HG03354 (cell line): ENCODE measurements at regions not wholly inside any gene's neighbourhood (a gene's known extent, or its start where the extent isn't known, plus 50 kb on each side); places are given as distances from the start of the nearest gene placed in this dataset.
"Not testable (repeated sequence)": the region's sequence is repeated elsewhere in the genome, so short reads cannot be mapped to it uniquely, and the experiment has no call there.

Experiments
- ATAC-seq: cut with Tn5 transposase; IDR thresholded peaks from one replicate; pipeline ENCODE4 v1.9.1; 2021; ENCODE audit warnings: mild to moderate bottlenecking; ENCODE audit not compliant: unreplicated experiment, poor library complexity, severe bottlenecking

DNA sequence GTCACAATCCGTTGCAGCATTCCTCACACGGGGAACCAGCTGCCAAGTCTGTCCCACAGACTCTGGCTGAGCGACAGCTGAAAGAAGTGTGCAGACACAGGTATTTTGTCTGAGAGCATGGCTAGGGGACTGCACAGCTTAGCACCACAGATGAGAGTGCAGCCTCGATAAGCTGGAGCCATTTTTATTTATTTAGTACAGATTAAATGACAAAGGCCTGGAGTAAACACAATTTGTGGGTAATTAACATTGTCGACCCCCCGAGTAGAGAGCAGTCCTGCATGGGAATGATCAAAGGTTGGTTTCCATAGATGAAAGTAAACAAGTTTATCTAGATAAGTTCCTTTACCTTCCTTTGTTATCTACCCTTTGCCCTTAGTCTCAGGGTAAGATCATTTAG is 836.2 kb downstream of the DACH1 start:
- ATAC-seq = no peak

DNA sequence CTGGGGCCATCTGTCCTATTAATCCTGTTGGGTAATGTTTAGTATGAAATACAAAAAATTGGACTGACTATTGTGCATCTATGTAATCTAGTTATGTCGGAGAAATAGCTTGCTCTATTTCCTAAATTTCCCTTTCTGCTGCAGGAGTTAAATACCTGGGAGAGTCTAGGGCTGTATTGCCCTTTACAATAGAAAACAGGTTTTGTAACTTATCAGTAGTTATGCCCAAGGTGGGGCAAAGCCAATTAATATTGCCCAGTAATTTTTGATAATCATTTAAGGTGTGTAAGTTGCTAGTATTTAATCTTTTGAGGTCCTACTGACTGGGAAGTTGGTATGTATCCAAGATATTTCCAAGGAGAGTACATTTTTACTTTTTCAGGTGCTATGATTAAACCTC is 838.1 kb downstream of the DACH1 start:
- no peak for ATAC-seq

DNA sequence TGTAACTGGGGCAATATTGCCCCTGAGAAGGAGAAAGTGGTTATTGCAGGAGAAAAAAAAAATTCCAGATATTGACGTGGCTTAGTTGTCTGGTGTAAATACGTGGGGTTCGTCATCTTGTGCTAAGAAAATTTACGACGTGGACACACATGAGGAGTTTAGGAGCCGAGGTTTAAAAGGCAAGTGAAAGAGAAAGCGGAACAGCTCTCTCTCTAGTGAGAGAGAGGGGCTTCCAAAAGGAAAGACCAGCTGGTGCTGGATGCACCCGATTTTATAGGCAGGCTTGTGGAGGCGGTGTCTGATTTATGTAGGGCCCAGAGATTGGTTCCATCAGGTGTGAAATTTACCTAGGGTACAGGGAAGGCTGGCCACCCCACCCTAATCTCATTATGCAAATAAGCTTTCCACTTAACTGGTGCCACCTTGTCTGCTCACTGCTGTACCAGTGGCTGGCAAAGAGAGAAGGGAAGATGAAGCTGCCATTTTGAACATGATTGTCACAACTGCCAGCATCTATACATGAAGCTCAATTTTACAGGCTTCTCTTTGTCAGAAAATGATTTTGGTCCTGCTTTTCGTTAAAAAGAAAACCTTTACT is 845.1 kb downstream of the DACH1 start:
- no peak for ATAC-seq

DNA sequence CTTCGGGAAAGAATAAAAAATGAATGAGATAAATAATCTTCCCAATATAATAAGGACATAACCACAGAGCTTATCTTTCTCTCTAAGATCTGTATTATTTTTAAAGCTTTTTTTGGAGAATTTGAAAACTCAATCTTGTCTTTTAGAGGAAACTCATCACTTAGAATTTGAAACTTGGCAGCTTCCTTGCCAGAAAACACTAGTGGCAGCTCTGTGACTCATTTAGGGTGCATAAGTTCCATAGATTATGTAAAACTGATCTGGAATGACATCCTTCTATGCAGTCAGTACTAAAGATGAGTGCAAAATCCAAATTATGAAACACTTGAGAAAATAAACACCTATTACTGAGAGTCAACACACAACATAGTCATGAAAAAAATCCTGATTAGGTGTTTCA is 848.0 kb downstream of the DACH1 start:
- no peak for ATAC-seq

DNA sequence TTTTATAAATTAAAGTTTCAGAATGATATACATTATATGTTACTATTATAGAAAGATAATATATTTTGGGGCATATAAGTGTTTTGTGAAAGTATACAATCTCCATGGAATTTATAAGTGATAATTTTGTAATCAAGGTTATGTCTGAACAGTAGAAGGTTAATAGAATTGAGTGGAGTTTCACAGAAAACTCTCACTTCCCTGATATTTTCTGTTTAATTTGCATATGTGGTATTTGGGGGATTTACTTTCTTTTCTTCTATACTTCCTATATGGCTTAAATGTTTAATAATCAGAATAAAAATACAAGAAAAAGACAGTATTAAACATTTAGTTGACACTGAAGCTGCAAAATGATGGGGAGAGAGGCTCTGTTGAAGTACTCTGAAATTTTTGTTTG is 848.5 kb downstream of the DACH1 start:
- ATAC-seq = no peak

DNA sequence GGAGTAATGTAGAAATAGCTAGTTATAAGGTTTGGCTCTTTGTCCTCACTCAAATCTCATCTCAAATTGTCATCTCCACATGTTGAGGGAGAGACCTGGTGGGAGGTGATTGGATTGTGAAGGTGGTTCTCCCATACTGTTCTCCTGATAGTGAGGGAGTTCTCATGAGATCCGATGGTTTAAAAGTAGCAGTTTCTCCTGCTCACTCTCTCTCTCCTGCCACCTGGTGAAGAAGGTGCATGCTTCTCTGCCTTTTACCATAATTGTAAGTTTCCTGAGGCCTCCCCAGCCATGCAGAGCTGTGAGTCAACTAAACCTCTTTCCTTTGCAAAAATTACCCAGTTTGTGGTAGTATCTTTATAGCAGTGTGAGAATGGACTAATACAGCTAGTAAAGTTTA is 849.4 kb downstream of the DACH1 start:
- ATAC-seq = no peak

DNA sequence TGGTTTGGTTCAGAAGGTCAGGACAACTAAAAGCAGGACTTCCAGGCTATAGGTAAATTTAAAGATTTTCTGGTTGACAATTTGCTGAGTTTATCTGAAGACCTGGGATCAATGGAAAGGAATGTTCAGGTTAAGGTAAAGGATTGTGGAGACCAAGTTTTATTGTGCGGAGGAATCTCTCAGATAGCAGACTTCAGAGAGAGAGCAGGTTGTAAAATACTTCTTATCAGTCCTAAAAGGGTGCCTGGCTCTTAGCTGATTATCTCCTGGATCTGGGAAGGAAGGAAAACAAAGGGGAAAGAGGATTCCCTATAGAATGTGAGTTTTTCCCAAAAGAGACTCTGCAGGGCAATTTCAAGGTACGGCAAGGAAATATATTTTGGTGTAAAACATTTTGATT is 851.5 kb downstream of the DACH1 start:
- ATAC-seq = no peak

DNA sequence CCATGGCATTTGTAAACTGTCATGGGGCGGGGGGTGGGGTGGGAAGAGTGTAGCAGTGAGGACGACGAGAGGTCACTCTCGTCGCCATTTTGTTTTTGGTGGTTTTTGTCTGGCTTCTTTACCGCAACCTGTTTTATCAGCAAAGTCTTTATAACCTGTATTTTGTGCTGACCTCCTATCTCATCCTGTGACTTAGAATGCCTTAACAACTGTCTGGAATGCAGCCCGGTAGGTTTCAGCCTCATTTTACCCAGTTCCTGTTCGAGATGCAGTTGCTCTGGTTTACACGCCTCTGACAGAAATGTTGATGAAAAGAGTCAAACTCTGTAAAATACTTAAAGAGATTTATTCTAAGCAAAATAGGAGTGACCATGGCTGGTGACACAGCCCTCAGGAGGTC is 852.0 kb downstream of the DACH1 start:
- ATAC-seq = no peak

DNA sequence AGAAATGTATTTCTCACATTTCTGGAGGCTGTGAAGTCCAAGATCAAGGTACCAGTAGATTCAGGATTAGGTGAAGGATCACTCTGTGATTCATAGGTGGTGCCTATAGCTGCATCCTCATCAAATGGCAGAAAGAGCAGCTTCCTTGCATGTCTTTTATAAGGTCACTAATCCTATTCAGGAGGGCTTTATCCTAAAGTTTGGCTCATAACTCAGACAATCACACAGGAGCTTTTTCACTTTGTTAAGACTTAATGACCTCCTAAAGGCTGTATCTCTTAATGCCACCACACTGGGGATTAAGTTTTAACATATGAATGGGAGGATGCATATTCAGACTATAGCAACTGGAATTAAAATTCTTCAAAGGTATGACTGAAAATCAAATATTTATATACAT is 861.1 kb downstream of the DACH1 start:
- no peak for ATAC-seq

DNA sequence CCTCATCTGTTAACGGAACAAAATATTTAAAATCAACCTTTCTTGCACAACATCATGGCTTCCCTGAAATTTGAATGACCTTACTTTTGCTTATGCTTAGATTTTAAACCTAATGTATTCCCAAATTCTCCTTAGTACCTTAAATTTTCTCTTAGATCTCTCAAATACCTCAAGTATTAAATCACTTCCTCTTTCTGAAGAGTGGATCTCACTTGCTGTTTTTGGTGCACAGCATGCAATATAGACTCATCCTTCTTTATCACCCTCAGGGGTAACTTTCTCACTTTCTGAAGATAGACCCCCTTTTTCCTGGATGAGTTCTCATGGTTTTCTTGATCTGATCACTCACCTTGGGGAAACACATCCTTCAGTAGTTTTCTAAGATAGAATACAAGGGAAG is 871.7 kb downstream of the DACH1 start:
- ATAC-seq = no peak

DNA sequence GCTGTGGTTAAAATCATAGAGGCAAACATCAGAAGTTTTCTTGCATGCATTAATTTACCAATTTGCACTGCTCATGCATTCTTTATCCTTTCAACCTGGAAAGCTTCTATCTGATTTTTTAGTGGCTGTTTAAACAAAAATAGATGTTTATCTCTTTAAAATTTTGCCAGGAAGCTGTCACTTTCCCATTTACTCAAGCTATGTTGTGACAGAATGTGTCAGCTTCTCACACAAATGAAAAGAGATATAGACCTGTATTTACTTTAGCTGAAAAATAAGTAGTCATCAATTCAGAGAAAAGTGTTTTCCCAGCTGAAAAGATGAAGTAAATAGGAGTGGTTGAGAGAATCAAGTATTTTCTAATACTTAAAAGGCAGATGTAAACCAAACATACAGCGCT is 872.8 kb downstream of the DACH1 start:
- ATAC-seq = no peak

DNA sequence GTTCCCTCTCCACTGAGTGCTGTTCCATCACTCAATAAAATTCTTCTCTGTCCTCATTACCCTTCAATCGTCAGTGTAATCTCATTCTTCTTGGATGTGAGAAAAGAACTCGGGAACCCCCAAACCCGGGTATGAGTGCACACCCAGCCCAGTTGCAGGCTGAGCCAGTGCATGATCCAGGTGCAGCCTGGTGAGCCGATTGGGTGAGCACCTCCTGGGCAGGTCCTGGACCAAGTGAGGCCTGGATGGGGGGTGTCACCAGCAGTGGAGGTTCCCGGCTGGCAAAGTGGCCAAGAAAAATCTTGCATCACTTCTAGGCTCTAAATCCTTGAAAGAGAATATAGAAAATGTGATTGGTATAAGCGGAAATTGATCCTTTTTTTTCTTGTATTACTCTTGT is 878.8 kb upstream of the KLHL1 start:
- ATAC-seq = no peak

DNA sequence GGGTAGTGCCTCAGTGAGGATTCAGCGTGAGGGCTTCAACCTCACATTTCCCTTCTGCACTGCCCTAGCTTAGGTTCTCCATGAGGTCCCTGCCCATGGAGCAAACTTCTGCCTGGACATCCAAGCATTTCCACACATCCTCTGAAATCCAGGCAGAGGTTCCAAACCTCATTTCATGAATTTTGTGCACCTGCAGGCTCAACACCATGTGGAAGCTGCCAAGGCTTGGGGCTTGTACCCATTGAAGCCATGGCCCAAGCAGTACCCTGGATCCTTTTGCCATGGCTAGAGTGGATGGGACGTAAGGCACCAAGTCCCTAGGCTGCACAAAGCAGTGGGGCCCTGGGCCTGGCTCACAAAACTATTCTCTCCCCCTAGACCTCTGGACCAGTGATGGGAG is 877.1 kb upstream of the KLHL1 start:
- ATAC-seq = no peak

DNA sequence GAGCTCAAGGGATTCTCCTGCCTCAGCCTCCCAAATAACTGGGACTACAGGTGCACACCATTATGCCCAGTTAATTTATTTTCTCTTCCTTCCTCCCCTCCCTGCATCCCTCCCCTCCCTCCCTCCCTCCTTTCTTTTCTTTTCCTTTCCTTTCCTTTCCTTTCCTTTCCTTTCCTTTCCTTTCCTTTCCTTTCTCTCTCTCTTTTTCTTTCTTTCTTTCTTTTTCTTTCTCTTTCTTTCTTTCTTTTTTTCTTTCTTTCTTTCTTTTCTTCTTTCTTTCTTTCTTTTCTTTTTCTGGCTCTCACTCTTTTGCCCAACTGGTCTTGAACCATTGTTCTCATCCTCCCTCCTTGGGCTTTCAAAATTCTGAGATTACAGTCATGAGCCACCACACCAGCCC is 873.0 kb upstream of the KLHL1 start:
- ATAC-seq = not testable (repeated sequence)

DNA sequence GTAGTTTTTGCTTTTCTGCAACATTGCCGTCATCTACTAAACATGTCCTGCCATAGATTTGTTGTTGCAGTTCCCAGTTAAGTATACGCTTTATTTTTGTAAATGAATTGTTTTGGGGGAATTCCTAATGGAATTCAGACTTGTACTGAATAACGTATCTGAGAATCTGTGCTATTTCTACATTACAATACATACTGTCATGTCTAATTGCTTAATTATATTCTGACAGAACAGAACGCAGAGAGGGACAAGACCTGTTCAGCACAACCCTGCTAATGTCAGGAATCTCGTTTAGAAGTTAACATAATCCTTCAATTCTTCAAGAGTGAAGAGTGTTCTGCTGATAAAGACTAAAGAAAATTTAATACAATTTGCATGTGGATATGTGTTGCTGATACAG is 861.1 kb upstream of the KLHL1 start:
- no peak for ATAC-seq

DNA sequence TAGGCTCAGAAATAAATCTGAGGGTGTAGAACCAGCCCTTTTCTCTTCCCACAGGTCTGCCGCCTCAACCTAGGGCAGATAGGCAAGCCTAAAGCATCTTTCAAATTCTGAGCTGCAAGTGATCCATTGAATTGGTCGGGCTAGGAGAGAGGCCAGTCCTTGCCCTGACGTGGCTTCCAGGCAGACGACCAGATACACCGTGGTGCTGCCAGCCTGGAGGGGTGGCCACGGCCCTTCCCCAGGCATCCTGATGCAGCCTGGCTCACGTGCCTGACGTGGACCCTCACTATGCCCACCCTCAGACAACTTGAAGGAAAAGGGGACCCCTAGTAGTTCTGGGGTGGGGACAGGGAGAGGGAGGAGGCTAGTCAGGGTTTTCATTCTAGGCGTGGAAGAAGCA is 859.3 kb upstream of the KLHL1 start:
- no peak for ATAC-seq

DNA sequence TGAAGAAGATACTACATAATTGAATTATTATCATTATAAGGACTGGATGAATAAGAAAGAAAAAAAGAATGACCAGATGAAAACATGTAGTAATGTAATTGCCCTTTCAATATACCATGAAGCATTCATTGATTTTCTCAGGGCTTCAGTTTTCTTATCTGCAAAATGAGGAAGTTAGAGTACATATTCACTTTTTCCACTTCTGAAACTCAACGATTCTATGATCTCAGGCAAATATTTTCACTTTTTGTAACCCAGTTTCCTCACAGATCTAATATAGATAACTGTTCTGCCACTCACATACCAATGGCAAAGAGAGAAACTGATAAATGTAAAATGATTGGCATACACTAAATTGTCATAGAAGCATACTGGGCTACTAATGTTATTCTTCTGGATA is 856.6 kb upstream of the KLHL1 start:
- ATAC-seq = no peak

DNA sequence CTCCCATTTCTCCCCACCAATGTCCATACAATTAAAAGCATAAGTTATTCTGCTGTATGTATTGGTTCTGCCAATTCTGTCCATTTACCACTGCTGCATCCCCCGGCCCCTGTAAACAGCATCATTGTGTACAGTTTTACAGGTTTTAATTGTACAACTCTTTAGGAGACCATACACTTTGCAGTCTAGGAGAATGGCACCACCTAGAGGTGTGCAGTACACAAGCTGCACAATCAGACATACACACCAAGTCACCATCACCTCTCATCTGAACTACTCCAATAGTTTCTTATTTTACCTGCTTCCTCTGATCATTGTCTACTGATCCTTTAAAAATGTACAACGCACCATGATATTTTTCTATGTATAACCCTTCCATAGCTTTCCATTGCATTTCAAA is 855.9 kb upstream of the KLHL1 start:
- no peak for ATAC-seq

DNA sequence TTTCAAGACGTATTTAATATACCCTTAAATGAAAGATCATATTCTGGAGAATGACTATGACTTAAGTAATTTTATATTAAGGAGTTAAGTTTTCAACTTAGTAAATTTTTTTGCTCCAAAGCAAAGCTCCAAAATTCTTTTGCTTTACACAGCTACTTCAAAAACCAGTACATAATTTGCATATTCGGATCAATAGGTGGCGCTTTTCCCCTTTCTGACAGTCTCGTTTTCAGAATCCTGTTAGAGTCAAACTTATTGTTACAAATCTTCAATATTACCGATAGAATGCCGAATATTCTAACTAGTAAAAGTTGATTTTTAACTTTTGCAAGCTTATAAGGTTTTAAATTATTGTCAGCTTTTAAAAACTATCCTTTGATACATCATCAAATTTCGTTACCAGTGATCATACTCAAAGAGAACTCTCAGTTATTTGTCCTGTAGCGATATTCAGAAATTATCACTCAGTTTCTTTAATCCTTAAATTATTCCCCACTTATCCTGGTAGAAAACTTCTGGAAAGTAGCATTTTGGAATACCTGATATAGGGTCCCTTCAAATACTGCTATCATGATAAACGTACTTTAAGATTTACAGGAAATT is 852.7 kb upstream of the KLHL1 start:
- no peak for ATAC-seq

DNA sequence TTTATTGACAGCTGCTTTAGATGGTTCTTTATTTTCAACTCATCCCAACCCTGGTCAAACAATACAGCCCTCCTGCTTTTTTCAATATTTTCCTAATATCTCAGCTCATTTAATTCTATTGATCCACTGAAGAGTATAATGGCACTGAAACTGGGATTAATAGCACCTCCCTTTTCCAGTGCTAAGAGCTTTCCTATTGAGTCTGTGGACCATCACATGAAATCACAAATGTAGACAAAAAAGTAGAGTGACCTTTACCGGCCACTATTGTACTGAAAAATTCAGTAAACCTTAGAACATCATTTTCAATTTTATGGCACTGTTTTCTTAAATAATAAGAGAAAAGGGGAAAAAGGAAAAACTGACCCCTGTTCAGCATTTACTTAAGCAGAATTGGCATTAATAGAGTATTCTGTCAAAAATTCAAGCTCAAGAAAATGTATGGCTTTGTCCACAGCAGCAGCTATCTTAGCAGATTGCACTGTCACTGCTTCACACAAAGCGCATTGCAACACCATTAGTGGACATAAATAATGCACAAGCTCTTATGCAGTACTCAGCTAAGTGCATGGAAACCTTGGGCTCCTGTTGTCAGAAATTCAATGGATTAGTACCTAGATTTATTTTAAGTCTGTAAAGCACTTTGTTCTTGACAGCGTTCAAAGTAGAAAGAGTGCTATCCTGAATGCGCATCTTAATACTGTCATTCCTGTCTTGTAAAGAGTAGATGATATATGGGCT is 851.0 kb upstream of the KLHL1 start:
- ATAC-seq = no peak

DNA sequence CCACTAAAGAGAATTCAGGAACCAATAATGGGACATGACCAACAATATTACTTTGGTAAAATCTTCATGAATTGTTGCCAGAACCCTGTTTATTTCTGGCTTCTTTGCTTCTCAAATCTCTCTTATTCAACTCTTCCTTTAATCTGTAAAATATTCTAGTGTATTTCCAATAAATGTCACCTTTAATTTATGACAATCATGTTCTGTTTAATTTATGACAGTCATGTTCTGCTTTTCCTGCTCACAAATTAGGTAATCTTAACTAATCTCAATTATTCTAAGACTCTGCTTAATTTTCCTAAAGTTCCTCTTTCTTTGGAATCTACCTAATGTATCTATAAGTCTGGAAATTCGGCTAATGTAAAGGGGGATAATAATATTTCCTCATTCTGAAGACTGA is 847.6 kb upstream of the KLHL1 start:
- no peak for ATAC-seq

DNA sequence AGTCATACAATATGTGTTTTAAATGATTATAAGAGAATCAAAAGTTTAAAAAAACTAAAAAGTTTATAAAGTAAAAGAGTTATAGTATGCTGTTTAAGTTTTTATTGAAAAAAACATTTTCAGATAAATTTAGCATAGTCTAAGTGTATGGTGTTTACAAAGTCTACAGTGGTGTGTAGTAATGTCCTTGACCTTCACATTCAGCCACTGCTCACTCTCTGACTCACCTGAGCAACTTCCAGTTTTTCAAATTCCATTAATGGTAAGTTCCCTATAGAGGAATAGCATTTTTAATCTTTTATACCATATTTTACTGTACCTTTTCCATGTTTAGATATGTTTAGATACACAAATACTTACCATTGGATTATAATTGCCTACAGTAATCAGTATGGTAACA is 842.4 kb upstream of the KLHL1 start:
- no peak for ATAC-seq
